ENCODE measurements at regions not wholly inside any gene's neighbourhood (a gene's known extent, or its start where the extent isn't known, plus 50 kb on each side); places are given as distances from the start of the nearest gene placed in this dataset.

DNA sequence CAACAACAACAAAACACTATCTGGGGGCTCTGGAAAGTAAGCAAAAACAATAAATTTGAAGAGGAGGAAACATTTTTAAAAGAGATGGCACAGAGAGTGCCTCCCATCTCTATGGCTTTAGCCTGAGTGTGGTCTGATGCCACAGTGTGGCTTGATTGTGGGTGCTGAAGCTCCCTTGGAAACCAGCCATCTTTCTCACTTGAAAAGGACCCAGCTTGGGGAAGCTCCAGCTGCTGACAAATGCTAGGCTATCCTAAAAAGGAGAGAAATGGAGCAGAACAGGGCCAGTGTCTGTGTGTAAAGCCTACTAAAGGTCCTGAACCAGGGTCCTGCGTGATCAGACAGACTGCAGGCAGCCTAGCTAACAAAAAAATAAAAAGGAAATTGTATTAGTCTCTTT lies 642.0 kb upstream of the PTBP2 start:
- H3K27me3 ChIP-seq (ENCODE audit: insufficient read depth, poor library complexity, severe bottlenecking), result no peaks in the 10 kb centered on the region
- peaks cover 23% of the 10 kb centered on the region for H3K4me1 ChIP-seq (ENCODE audit: insufficient read depth, poor library complexity, severe bottlenecking)
- TF ChIP-seq CTCF (IDR thresholded peaks at IDR 0.05; ENCODE audit: poor library complexity, severe bottlenecking), result no peak
- no peak overlapping the region for H3K27ac ChIP-seq (ENCODE audit: poor library complexity, severe bottlenecking)
- no peak for DNase-seq (ENCODE audit: low spot score)
- no peaks in the 10 kb centered on the region for H3K9me3 ChIP-seq (ENCODE audit: severe bottlenecking)
- H3K4me3 ChIP-seq (ENCODE audit: severe bottlenecking), result no peak overlapping the region
- no peaks in the 10 kb centered on the region for H3K36me3 ChIP-seq (ENCODE audit: low read depth)
- ATAC-seq (ENCODE audit: low read depth), result no peak

- no peak for TF ChIP-seq CTCF (IDR thresholded peaks at IDR 0.05; ENCODE audit: poor library complexity, severe bottlenecking)
- DNase-seq (ENCODE audit: low spot score), result no peak
- no peaks in the 10 kb centered on the region for H3K27me3 ChIP-seq (ENCODE audit: insufficient read depth, poor library complexity, severe bottlenecking)
- H3K27ac ChIP-seq (ENCODE audit: poor library complexity, severe bottlenecking), result no peak overlapping the region
- H3K4me1 ChIP-seq (ENCODE audit: insufficient read depth, poor library complexity, severe bottlenecking), result peaks cover 13% of the 10 kb centered on the region
- H3K36me3 ChIP-seq (ENCODE audit: low read depth), result no peaks in the 10 kb centered on the region
- ATAC-seq (ENCODE audit: low read depth), result no peak
- H3K4me3 ChIP-seq (ENCODE audit: severe bottlenecking), result no peak overlapping the region
- H3K9me3 ChIP-seq (ENCODE audit: severe bottlenecking), result no peaks in the 10 kb centered on the region
These were observed 640.7 kb upstream of the PTBP2 start for GRCh38 chr1:96080925-96081324.

- Histone ChIP-seq H3K36me3 (ENCODE audit: low read depth) (no peaks in the 10 kb centered on the region), H3K9me3 (ENCODE audit: severe bottlenecking) (no peaks in the 10 kb centered on the region), H3K27ac (ENCODE audit: poor library complexity, severe bottlenecking) (no peak overlapping the region), H3K27me3 (ENCODE audit: insufficient read depth, poor library complexity, severe bottlenecking) (no peaks in the 10 kb centered on the region), H3K4me1 (ENCODE audit: insufficient read depth, poor library complexity, severe bottlenecking) (no peaks in the 10 kb centered on the region), H3K4me3 (ENCODE audit: severe bottlenecking) (no peak overlapping the region)
- DNase-seq (ENCODE audit: low spot score), result no peak
- no peak for TF ChIP-seq CTCF (IDR thresholded peaks at IDR 0.05; ENCODE audit: poor library complexity, severe bottlenecking)
- no peak for ATAC-seq (ENCODE audit: low read depth)
These were observed 633.9 kb upstream of the PTBP2 start for GRCh38 chr1:96087719-96088118.

DNA sequence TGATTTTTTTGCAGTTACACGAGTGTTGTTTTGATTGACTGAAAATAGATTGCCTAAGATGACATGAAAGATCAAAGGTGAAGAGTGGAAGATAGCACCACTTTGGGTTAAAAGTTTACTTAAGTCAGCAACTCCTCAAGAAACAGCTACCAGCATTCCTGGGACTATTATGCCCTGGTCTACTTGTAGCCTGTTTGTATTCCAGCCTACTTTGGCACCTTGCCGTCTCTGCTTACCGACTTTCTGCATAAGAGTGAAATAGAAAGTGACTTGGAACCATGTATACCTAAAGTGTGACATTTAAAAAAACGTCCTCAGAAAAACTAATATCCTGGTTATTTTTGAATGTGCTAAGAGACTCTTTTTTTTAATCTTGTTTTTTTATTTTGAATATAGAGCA lies 631.5 kb upstream of the PTBP2 start:
- ATAC-seq (ENCODE audit: low read depth), result no peak
- no peaks in the 10 kb centered on the region for H3K9me3 ChIP-seq (ENCODE audit: severe bottlenecking)
- TF ChIP-seq CTCF (IDR thresholded peaks at IDR 0.05; ENCODE audit: poor library complexity, severe bottlenecking), result no peak
- H3K27ac ChIP-seq (ENCODE audit: poor library complexity, severe bottlenecking), result no peak overlapping the region
- no peaks in the 10 kb centered on the region for H3K4me1 ChIP-seq (ENCODE audit: insufficient read depth, poor library complexity, severe bottlenecking)
- H3K36me3 ChIP-seq (ENCODE audit: low read depth), result no peaks in the 10 kb centered on the region
- H3K27me3 ChIP-seq (ENCODE audit: insufficient read depth, poor library complexity, severe bottlenecking), result no peaks in the 10 kb centered on the region
- DNase-seq (ENCODE audit: low spot score), result no peak
- no peak overlapping the region for H3K4me3 ChIP-seq (ENCODE audit: severe bottlenecking)

- Histone ChIP-seq H3K36me3 (ENCODE audit: low read depth) (no peaks in the 10 kb centered on the region), H3K27ac (ENCODE audit: poor library complexity, severe bottlenecking) (no peak overlapping the region), H3K9me3 (ENCODE audit: severe bottlenecking) (no peaks in the 10 kb centered on the region), H3K27me3 (ENCODE audit: insufficient read depth, poor library complexity, severe bottlenecking) (no peaks in the 10 kb centered on the region), H3K4me1 (ENCODE audit: insufficient read depth, poor library complexity, severe bottlenecking) (peaks cover 3% of the 10 kb centered on the region), H3K4me3 (ENCODE audit: severe bottlenecking) (no peak overlapping the region)
- ATAC-seq (ENCODE audit: low read depth) (no peak), DNase-seq (ENCODE audit: low spot score) (no peak)
- TF ChIP-seq CTCF (IDR thresholded peaks at IDR 0.05; ENCODE audit: poor library complexity, severe bottlenecking), result no peak
These were observed 625.6 kb upstream of the PTBP2 start for GRCh38 chr1:96095849-96096612.
